Ascending aorta (tissue), 2 donors: ENCODE measurements at regions not wholly inside any gene's neighbourhood (a gene's known extent, or its start where the extent isn't known, plus 50 kb on each side); places are given as distances from the start of the nearest gene placed in this dataset.
"Not testable (repeated sequence)": the region's sequence is repeated elsewhere in the genome, so short reads cannot be mapped to it uniquely, and the experiment has no call there.

Experiments
- DNase-seq, 2 donors: peaks; one replicate each; pipeline ENCODE4 v3.0.0-alpha.2; 2019; ENCODE audit warnings: low spot score in 2 of 2
- H3K27ac ChIP-seq, 2 donors: fragments of 200-600 bp; sonication (generic); one replicate each; pipeline ENCODE4 v1.5.1; 2016 to 2017; ENCODE audit warnings: mild to moderate bottlenecking in 1 of 2
- H3K27me3 ChIP-seq: fragments of 200-600 bp; sonication (generic); one replicate; pipeline ENCODE4 v1.5.1; 2017
- H3K36me3 ChIP-seq, 2 donors: fragments of 200-600 bp; sonication (generic); one replicate each; pipeline ENCODE4 v1.5.1; 2016
- H3K4me1 ChIP-seq, 2 donors: fragments of 200-600 bp; sonication (generic); one replicate each; pipeline ENCODE4 v1.5.1; 2016 to 2017; ENCODE audit warnings: mild to moderate bottlenecking in 1 of 2
- H3K4me3 ChIP-seq, 2 donors: fragments of 200-600 bp; sonication (generic); one replicate each; pipeline ENCODE4 v1.5.1; 2016 to 2017; ENCODE audit warnings: mild to moderate bottlenecking in 1 of 2
- H3K9me3 ChIP-seq, 2 donors: fragments of 200-600 bp; sonication (generic); one replicate each; pipeline ENCODE4 v1.5.1; 2016
- CTCF ChIP-seq, 3 experiments: fragments of 200-600 bp in 2 of 3; fragments of 450-650 bp in 1 of 3; sonication (generic) in 2 of 3; IDR thresholded peaks; one replicate each; pipeline ENCODE4 v1.5.1; 2016 to 2019; ENCODE audit warnings: antibody characterized with exemption in 3 of 3, mild to moderate bottlenecking in 1 of 3, moderate library complexity in 1 of 3
- intact Hi-C: fragments of 100-400 bp; cut with DNase I; formaldehyde crosslinking; loops from one replicate; pipeline ENCODE4 v1.15.1; 2023

- no peak for DNase-seq
- H3K4me3 ChIP-seq = no peak overlapping the region
- H3K27me3 ChIP-seq = no peaks in the 10 kb centered on the region
- H3K36me3 ChIP-seq = no peaks in the 10 kb centered on the region
- no peak for TF ChIP-seq CTCF (IDR thresholded peaks at IDR 0.05)
- intact Hi-C loops = no loop called here
- H3K4me1 ChIP-seq = peaks cover 0 to 4% of the 10 kb centered on the region in 2 donors
- no peak overlapping the region for H3K27ac ChIP-seq
- no peaks in the 10 kb centered on the region for H3K9me3 ChIP-seq
Measured at GRCh38 chr12:23140710-23141109, 515.7 kb downstream of the ETNK1 start.

GRCh38 chr12:23141335-23141734 is 516.4 kb downstream of the ETNK1 start:
- no peaks in the 10 kb centered on the region for H3K27me3 ChIP-seq
- H3K9me3 ChIP-seq = no peaks in the 10 kb centered on the region
- no peaks in the 10 kb centered on the region for H3K36me3 ChIP-seq
- peaks cover 0 to 4% of the 10 kb centered on the region in 2 donors for H3K4me1 ChIP-seq
- no peak for TF ChIP-seq CTCF (IDR thresholded peaks at IDR 0.05)
- H3K27ac ChIP-seq = no peak overlapping the region
- H3K4me3 ChIP-seq = no peak overlapping the region
- DNase-seq = no peak
- intact Hi-C loops = no loop called here

- DNase-seq, H3K27me3 ChIP-seq, H3K36me3 ChIP-seq, intact Hi-C loops, H3K27ac ChIP-seq, H3K9me3 ChIP-seq, H3K4me1 ChIP-seq, H3K4me3 ChIP-seq: not testable (repeated sequence)
Measured at GRCh38 chr12:23146070-23146469, 521.1 kb downstream of the ETNK1 start.

GRCh38 chr12:23168459-23168858 is 543.5 kb downstream of the ETNK1 start:
- Histone ChIP-seq H3K4me1 (peaks cover 0 to 5% of the 10 kb centered on the region in 2 donors), H3K27me3 (no peaks in the 10 kb centered on the region), H3K36me3 (no peaks in the 10 kb centered on the region), H3K9me3 (peaks cover 0 to 12% of the 10 kb centered on the region in 2 donors), H3K27ac (no peak overlapping the region), H3K4me3 (no peak overlapping the region)
- DNase-seq = no peak
- intact Hi-C loops = no loop called here
- no peak for TF ChIP-seq CTCF (IDR thresholded peaks at IDR 0.05)

- H3K4me1 ChIP-seq = peaks cover 0 to 5% of the 10 kb centered on the region in 2 donors
- peaks cover 0 to 12% of the 10 kb centered on the region in 2 donors for H3K9me3 ChIP-seq
- intact Hi-C loops = no loop called here
Measured at GRCh38 chr12:23169012-23169695, 544.2 kb downstream of the ETNK1 start.

GRCh38 chr12:23169696-23170013 is 544.7 kb downstream of the ETNK1 start:
- Histone ChIP-seq H3K4me3 (no peak overlapping the region), H3K9me3 (peaks cover 0 to 7% of the 10 kb centered on the region in 2 donors), H3K27me3 (no peaks in the 10 kb centered on the region), H3K36me3 (no peaks in the 10 kb centered on the region), H3K4me1 (peaks cover 0 to 5% of the 10 kb centered on the region in 2 donors), H3K27ac (peak overlapping the region; percentile 38 to 62)
- no peak for TF ChIP-seq CTCF (IDR thresholded peaks at IDR 0.05)
- DNase-seq = no peak
- intact Hi-C loops = no loop called here

More at GRCh38 chr12:23169012-23169695, 544.2 kb downstream of the ETNK1 start:
- Histone ChIP-seq H3K4me3 (no peak overlapping the region), H3K27me3 (no peaks in the 10 kb centered on the region), H3K27ac (peak overlapping the region; percentile 38 to 62), H3K36me3 (no peaks in the 10 kb centered on the region)
- no peak for TF ChIP-seq CTCF (IDR thresholded peaks at IDR 0.05)
- no peak for DNase-seq
